ENCODE measurements at regions not wholly inside any gene's neighbourhood (a gene's known extent, or its start where the extent isn't known, plus 50 kb on each side); places are given as distances from the start of the nearest gene placed in this dataset.
"Not testable (repeated sequence)": the region's sequence is repeated elsewhere in the genome, so short reads cannot be mapped to it uniquely, and the experiment has no call there.

DNA sequence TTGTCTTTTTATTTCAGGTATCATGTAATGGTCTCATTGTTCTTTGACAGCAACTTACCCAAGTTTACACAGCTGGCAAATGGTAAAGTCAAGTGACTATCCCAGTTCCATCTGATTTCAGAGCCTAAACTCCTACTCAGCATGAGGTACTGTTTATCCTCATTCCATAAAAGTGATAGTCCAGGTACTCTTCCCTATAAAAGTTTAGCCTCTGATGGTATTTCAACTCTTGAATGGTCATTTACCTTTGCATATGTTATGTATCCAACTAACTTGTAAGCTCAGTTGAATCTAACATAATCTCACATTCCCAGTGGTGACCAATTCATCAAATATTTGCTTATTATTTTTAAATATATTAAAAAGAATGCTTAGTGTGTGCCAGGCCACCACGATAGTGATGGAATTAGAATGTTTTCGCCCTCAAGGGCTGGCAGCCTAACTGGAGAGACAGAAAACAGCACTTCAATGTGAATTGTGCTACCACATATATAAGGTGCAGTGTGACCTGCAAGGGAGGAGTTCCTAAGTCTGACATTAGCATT lies 307.1 kb downstream of the CTH start:
- no peak for TF ChIP-seq NFRKB (IDR thresholded peaks at IDR 0.05)
- TF ChIP-seq BHLHE40 (IDR thresholded peaks at IDR 0.05; ENCODE audit: borderline replicate concordance), result no peak
- TF ChIP-seq ARNT (IDR thresholded peaks at IDR 0.05), result no peak
- no peak for TF ChIP-seq ZNF384 (IDR thresholded peaks at IDR 0.05)
- TF ChIP-seq HDGF (IDR thresholded peaks at IDR 0.05; ENCODE audit: borderline replicate concordance), result no peak
- no peak for TF ChIP-seq FOXM1 (IDR thresholded peaks at IDR 0.05; ENCODE audit: borderline replicate concordance)
- TF ChIP-seq ELF4 (IDR thresholded peaks at IDR 0.05), result no peak
- TF ChIP-seq TARDBP (IDR thresholded peaks at IDR 0.05), result no peak
- TF ChIP-seq FOXA1 (IDR thresholded peaks at IDR 0.05), result no peak
- TF ChIP-seq PKNOX1 (IDR thresholded peaks at IDR 0.05), result no peak
- no peak for TF ChIP-seq SUZ12 (IDR thresholded peaks at IDR 0.05)
- TF ChIP-seq L3MBTL2 (conservative IDR thresholded peaks at IDR 0.05), result no peak
- TF ChIP-seq LEF1 (IDR thresholded peaks at IDR 0.05; ENCODE audit: borderline replicate concordance), result no peak
- TF ChIP-seq FOXK2 (IDR thresholded peaks at IDR 0.05), result no peak
- no peak for TF ChIP-seq SP1 (IDR thresholded peaks at IDR 0.05)
- no peak for TF ChIP-seq CTBP1 (IDR thresholded peaks at IDR 0.05; ENCODE audit: borderline replicate concordance)
- DNase-seq (ENCODE audit: extremely low spot score), result no peak
- ChIA-PET POLR2A (no interaction called here), CTCF (no interaction called here)

GRCh38 chr1:70719154-70719553 lies 308.1 kb downstream of the CTH start:
- no peak for TF ChIP-seq PKNOX1 (IDR thresholded peaks at IDR 0.05)
- no peak for TF ChIP-seq SUZ12 (IDR thresholded peaks at IDR 0.05)
- no peak for TF ChIP-seq FOXM1 (IDR thresholded peaks at IDR 0.05; ENCODE audit: borderline replicate concordance)
- TF ChIP-seq CTBP1 (IDR thresholded peaks at IDR 0.05; ENCODE audit: borderline replicate concordance), result no peak
- TF ChIP-seq HDGF (IDR thresholded peaks at IDR 0.05; ENCODE audit: borderline replicate concordance), result no peak
- no peak for TF ChIP-seq BHLHE40 (IDR thresholded peaks at IDR 0.05; ENCODE audit: borderline replicate concordance)
- TF ChIP-seq SP1 (IDR thresholded peaks at IDR 0.05), result no peak
- TF ChIP-seq TARDBP (IDR thresholded peaks at IDR 0.05), result no peak
- TF ChIP-seq ELF4 (IDR thresholded peaks at IDR 0.05), result no peak
- TF ChIP-seq ZNF384 (IDR thresholded peaks at IDR 0.05), result no peak
- no peak for TF ChIP-seq L3MBTL2 (conservative IDR thresholded peaks at IDR 0.05)
- no peak for TF ChIP-seq FOXA1 (IDR thresholded peaks at IDR 0.05)
- TF ChIP-seq ARNT (IDR thresholded peaks at IDR 0.05), result no peak
- no peak for TF ChIP-seq NFRKB (IDR thresholded peaks at IDR 0.05)
- no peak for TF ChIP-seq LEF1 (IDR thresholded peaks at IDR 0.05; ENCODE audit: borderline replicate concordance)
- TF ChIP-seq FOXK2 (IDR thresholded peaks at IDR 0.05), result no peak
- POLR2A ChIA-PET, result no interaction called here
- no peak for DNase-seq (ENCODE audit: extremely low spot score)
- CTCF ChIA-PET, result no interaction called here

- ChIA-PET POLR2A (no interaction called here), CTCF (no interaction called here)
- DNase-seq (ENCODE audit: extremely low spot score), result no peak
- TF ChIP-seq ZNF384 (IDR thresholded peaks at IDR 0.05) (no peak), FOXM1 (IDR thresholded peaks at IDR 0.05; ENCODE audit: borderline replicate concordance) (no peak), FOXK2 (IDR thresholded peaks at IDR 0.05) (no peak), LEF1 (IDR thresholded peaks at IDR 0.05; ENCODE audit: borderline replicate concordance) (no peak), FOXA1 (IDR thresholded peaks at IDR 0.05) (no peak), ARNT (IDR thresholded peaks at IDR 0.05) (no peak), SP1 (IDR thresholded peaks at IDR 0.05) (no peak), NFRKB (IDR thresholded peaks at IDR 0.05) (no peak), ELF4 (IDR thresholded peaks at IDR 0.05) (no peak), SUZ12 (IDR thresholded peaks at IDR 0.05) (no peak), CTBP1 (IDR thresholded peaks at IDR 0.05; ENCODE audit: borderline replicate concordance) (no peak), TARDBP (IDR thresholded peaks at IDR 0.05) (no peak), PKNOX1 (IDR thresholded peaks at IDR 0.05) (no peak), L3MBTL2 (conservative IDR thresholded peaks at IDR 0.05) (no peak), HDGF (IDR thresholded peaks at IDR 0.05; ENCODE audit: borderline replicate concordance) (no peak), BHLHE40 (IDR thresholded peaks at IDR 0.05; ENCODE audit: borderline replicate concordance) (no peak)
These were observed 309.0 kb downstream of the CTH start for GRCh38 chr1:70720109-70720508.

GRCh38 chr1:70720521-70720920 lies 309.5 kb downstream of the CTH start:
- no peak for DNase-seq (ENCODE audit: extremely low spot score)
- ChIA-PET CTCF (no interaction called here), POLR2A (no interaction called here)
- no peak for TF ChIP-seq FOXK2 (IDR thresholded peaks at IDR 0.05)
- no peak for TF ChIP-seq ZNF384 (IDR thresholded peaks at IDR 0.05)
- no peak for TF ChIP-seq BHLHE40 (IDR thresholded peaks at IDR 0.05; ENCODE audit: borderline replicate concordance)
- TF ChIP-seq SUZ12 (IDR thresholded peaks at IDR 0.05), result no peak
- TF ChIP-seq CTBP1 (IDR thresholded peaks at IDR 0.05; ENCODE audit: borderline replicate concordance), result no peak
- no peak for TF ChIP-seq TARDBP (IDR thresholded peaks at IDR 0.05)
- TF ChIP-seq L3MBTL2 (conservative IDR thresholded peaks at IDR 0.05), result no peak
- TF ChIP-seq FOXA1 (IDR thresholded peaks at IDR 0.05), result no peak
- TF ChIP-seq HDGF (IDR thresholded peaks at IDR 0.05; ENCODE audit: borderline replicate concordance), result no peak
- TF ChIP-seq NFRKB (IDR thresholded peaks at IDR 0.05), result no peak
- TF ChIP-seq LEF1 (IDR thresholded peaks at IDR 0.05; ENCODE audit: borderline replicate concordance), result no peak
- TF ChIP-seq SP1 (IDR thresholded peaks at IDR 0.05), result no peak

DNA sequence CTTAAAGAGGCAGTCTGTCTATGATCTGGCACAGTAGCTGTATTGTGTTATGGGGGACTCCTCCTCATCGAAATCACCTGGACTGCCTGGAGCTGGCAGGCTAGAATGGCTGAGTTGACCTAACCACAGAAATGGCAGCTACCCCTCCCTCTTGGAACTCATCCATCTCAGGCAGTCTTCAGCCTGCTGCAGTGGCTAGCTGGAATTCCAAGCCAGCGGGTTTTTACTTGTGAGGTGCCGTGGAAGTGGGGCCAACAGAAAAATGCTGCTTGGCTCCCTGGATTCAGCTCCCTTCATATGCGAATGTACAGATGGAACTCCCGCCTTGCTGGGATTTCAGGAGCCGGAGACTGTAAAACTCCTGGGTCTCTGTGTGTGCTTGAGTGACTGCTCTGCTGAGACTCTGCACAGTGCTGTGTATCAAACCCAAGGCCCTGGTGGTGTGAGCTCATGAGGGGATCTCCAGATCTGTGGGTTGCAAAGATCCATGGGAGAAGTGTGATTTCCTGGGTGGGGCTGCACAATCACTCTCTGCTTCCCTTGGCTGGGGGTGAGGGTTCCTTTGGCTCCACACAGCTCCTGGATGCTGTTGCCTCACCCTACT lies 316.9 kb downstream of the CTH start:
- DNase-seq (ENCODE audit: extremely low spot score), result no peak
- no peak for TF ChIP-seq LEF1 (IDR thresholded peaks at IDR 0.05; ENCODE audit: borderline replicate concordance)
- TF ChIP-seq FOXM1 (IDR thresholded peaks at IDR 0.05; ENCODE audit: borderline replicate concordance), result no peak
- TF ChIP-seq BHLHE40 (IDR thresholded peaks at IDR 0.05; ENCODE audit: borderline replicate concordance), result no peak
- no peak for TF ChIP-seq ELF4 (IDR thresholded peaks at IDR 0.05)
- TF ChIP-seq PKNOX1 (IDR thresholded peaks at IDR 0.05), result no peak
- TF ChIP-seq CTBP1 (IDR thresholded peaks at IDR 0.05; ENCODE audit: borderline replicate concordance), result no peak
- TF ChIP-seq FOXK2 (IDR thresholded peaks at IDR 0.05), result no peak
- TF ChIP-seq FOXA1 (IDR thresholded peaks at IDR 0.05), result no peak
- POLR2A ChIA-PET, result no interaction called here
- CTCF ChIA-PET, result no interaction called here

DNA sequence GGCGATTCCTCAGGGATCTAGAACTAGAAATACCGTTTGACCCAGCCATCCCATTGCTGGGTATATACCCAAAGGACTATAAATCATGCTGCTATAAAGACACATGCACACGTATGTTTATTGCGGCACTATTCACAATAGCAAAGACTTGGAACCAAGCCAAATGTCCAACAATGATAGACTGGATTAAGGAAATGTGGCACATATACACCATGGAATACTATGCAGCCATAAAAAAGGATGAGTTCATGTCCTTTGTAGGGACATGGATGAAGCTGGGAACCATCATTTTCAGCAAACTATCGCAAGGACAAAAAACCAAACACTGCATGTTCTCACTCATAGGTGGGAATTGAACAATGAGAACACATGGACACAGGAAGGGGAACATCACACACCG lies 311.1 kb downstream of the PTGER3 start:
- DNase-seq (ENCODE audit: extremely low spot score); CTCF ChIA-PET; POLR2A ChIA-PET: not testable (repeated sequence)

Measured in HEK293T (cell line).